Sciatic nerve (tissue), 2 donors: ENCODE measurements at regions not wholly inside any gene's neighbourhood (a gene's known extent, or its start where the extent isn't known, plus 50 kb on each side); places are given as distances from the start of the nearest gene placed in this dataset.

ENCODE experiments used
- ATAC-seq: fragments of 200-7000 bp; cut with Tn5 transposase; one replicate; pipeline ENCODE4 v1.9.1; 2020; ENCODE audit warnings: mild to moderate bottlenecking, moderate library complexity
- DNase-seq: peaks from one replicate; pipeline ENCODE4 v3.0.0-alpha.2; 2020; ENCODE audit warnings: low spot score
- intact Hi-C: fragments of 100-400 bp; cut with DNase I; formaldehyde crosslinking; loops from one replicate; pipeline ENCODE4 v1.14.2; 2022
- donor health status: DM: no; HTN: no; CAD: no.
- donor health status: DM: no; HTN: no; CAD: no.

GRCh38 chr1:55604179-55604578 lies 389.0 kb upstream of the USP24 start:
- DNase-seq (no peak), ATAC-seq (peak; percentile 40)
- intact Hi-C loops, result no loop called here

GRCh38 chr1:55600242-55600641 lies 385.1 kb upstream of the USP24 start:
- intact Hi-C loops, result no loop called here
- ATAC-seq, result no peak
- DNase-seq, result no peak

- ATAC-seq (no peak), DNase-seq (no peak)
- intact Hi-C loops, result no loop called here
Measured at GRCh38 chr1:55597910-55598309, 382.7 kb upstream of the USP24 start.

GRCh38 chr1:55594701-55595100 lies 379.5 kb upstream of the USP24 start:
- intact Hi-C loops, result no loop called here
- ATAC-seq (no peak), DNase-seq (no peak)

- ATAC-seq, result no peak
- intact Hi-C loops, result no loop called here
- DNase-seq, result no peak
Measured at GRCh38 chr1:55593298-55593697, 378.1 kb upstream of the USP24 start.

DNA sequence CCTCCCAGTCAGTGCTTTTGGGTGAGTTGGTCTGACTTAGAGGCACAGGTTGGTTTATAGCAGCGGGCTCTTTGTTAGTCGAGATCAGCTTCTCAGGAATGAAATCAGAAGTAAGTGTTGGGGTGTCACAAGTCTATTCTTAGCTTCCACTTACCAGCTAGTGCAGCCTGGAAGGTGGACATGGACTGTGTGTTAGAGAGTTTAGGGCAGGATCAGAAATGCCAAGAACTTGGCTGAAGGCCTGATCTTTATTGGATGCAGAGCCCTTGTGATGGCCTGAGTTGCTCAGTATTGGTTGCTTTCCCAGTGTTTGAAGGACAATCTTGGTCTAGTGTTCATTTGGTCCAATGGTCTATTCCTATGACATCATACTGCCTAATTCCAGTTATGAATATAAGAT lies 377.0 kb upstream of the USP24 start:
- intact Hi-C loops, result no loop called here
- DNase-seq (no peak), ATAC-seq (no peak)

GRCh38 chr1:55589671-55590297 lies 374.6 kb upstream of the USP24 start:
- intact Hi-C loops, result no loop called here
- ATAC-seq, result peak; percentile 52
- no peak for DNase-seq

DNA sequence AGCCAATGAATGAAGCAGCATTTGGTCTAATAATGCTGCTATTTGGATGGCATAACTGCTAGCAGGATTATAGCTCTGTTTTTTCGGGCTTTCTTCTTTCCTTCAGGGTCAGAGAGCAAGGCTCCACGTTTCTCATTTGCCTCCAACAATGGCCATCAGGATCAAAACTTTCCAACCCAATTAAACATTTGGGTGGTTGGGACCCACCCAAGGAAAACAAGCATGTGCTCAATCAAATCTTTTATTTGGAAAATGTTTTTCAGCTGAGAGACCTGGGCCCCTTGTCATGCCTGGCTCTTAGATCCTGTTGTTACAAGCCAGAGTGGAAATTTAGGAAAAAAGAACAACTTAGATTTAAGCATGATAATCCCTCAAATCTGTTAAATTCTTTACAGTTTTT lies 373.1 kb upstream of the USP24 start:
- no peak for DNase-seq
- intact Hi-C loops, result no loop called here
- ATAC-seq, result peak; percentile 72

DNA sequence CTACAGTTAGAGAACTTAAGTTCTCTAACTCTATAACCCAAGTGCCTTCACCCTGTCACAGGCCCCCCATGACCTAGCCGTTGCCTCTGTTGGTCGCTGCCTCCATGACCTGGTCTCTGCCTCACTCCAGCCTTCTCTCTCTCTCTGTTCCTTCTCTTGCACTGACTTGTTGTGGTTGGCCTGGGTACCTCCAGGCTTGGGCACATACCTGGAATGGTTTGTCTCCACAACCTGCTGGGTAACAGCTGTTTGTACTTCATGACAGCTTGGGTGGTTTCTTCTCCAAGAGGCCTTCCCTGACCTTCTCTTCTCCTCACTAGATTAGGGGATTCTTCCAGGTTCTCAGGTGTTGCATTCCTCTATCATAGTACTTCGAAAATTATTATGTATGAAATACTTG lies 371.6 kb upstream of the USP24 start:
- no peak for ATAC-seq
- intact Hi-C loops, result no loop called here
- no peak for DNase-seq

- DNase-seq, result no peak
- no peak for ATAC-seq
- intact Hi-C loops, result no loop called here
Measured at GRCh38 chr1:55585402-55585792, 370.2 kb upstream of the USP24 start.

- ATAC-seq (peak; percentile 66), DNase-seq (no peak)
- intact Hi-C loops, result no loop called here
Measured at GRCh38 chr1:55584526-55585401, 369.6 kb upstream of the USP24 start.

DNA sequence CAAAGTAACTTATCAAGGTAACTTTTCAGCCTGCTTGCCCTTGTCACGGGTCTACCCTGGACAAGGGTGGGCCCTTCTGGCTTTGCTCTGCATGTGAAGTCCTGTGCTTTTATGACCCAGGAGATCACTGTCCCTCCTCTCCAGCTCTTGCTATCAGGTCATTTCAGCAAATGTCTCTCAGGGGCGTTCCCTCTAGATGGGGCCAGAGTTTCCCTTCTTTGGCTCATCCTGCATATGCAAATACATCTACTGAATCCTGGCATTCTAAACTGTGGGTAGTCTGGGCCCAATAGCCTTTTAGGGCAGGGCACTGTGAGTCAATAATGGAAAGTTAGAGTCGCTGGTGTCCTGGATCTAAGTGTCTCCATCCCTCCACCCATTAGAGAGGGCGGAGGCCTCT lies 366.9 kb upstream of the USP24 start:
- intact Hi-C loops, result no loop called here

GRCh38 chr1:55580845-55581332 lies 365.7 kb upstream of the USP24 start:
- DNase-seq (no peak), ATAC-seq (peak; percentile 88)
- intact Hi-C loops, result no loop called here

More for the DNA sequence above, 366.9 kb upstream of the USP24 start:
- ATAC-seq (no peak), DNase-seq (no peak)

DNA sequence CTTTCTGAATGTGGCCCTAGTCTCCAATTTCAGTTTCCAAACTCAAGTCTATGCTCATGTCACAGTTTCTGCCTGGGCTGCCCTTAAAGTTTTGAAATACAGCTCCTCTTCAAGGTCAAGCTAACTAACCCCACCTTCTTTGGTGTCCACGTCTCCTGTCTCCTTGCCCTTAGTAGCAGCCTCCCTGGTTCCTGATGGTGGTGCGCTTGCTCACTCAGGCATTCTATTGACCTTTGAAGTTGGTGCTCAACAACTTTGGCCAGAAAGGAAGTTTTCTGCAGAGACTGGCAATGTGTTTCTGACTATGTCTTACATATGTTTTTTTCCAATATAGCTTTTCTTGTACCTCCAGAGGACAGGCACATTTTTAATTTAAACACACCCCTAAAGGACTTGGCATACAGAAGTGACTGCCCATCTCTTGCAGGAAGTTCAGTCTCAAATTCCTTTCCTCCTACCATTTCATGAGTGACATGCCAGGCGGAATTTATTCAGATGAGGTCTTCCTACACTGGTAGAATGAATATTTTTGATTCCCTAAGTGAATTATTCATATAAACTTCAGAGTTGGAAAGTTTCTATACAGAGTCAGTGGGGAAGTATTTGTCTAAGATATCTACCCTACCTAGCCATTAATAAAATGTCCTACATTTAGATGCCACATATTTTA lies 364.3 kb upstream of the USP24 start:
- ATAC-seq (no peak), DNase-seq (no peak)
- intact Hi-C loops, result no loop called here

- ATAC-seq (no peak), DNase-seq (no peak)
- intact Hi-C loops, result no loop called here
Measured at GRCh38 chr1:55578646-55579045, 363.5 kb upstream of the USP24 start.

- no peak for DNase-seq
- ATAC-seq, result peak; percentile 51
- intact Hi-C loops, result no loop called here
Measured at GRCh38 chr1:55575571-55576279, 360.6 kb upstream of the USP24 start.

- ATAC-seq, result no peak
- intact Hi-C loops, result no loop called here
- no peak for DNase-seq
Measured at GRCh38 chr1:55574691-55575225, 359.6 kb upstream of the USP24 start.

- ATAC-seq (no peak), DNase-seq (no peak)
- intact Hi-C loops, result no loop called here
Measured at GRCh38 chr1:55572878-55573734, 357.9 kb upstream of the USP24 start.
